Panc1 (cell line): ENCODE measurements at regions not wholly inside any gene's neighbourhood (a gene's known extent, or its start where the extent isn't known, plus 50 kb on each side); places are given as distances from the start of the nearest gene placed in this dataset.

Experiments
- ATAC-seq: fragments of 200-7000 bp; cut with Tn5 transposase; 2 replicates; pipeline ENCODE4 v1.9.1; 2020; ENCODE audit warnings: mild to moderate bottlenecking, moderate library complexity
- BruUV-seq: library from RNA; stranded (reverse); fragments of 400-500 nt; replicated peaks from 2 replicates; lab custom pipeline; 2021; lab: Mats Ljungman, UMichigan
- CTCF ChIA-PET: fragments of 300-600 bp; sonication (Branson Sonifier 250); formaldehyde crosslinking; loops from one replicate; lab custom pipeline; 2022; ENCODE audit warnings: antibody characterized with exemption; lab: Charles Lee
- POLR2A ChIA-PET: fragments of 300-600 bp; sonication (Branson Sonifier 250); formaldehyde crosslinking; loops from one replicate; lab custom pipeline; 2022; ENCODE audit warnings: antibody characterized with exemption; lab: Charles Lee
- DNase-seq: peaks from one replicate; pipeline ENCODE4 v3.0.0-alpha.2; 2010; ENCODE audit warnings: low read depth, low spot score
- H3K27ac ChIP-seq: 2 replicates; pipeline ENCODE4 v1.5.1; 2011; ENCODE audit warnings: mild to moderate bottlenecking, low read length, inconsistent platforms
- H3K27me3 ChIP-seq: fragments of 200-500 bp; sonication (Bioruptor generic); 2 replicates; pipeline ENCODE4 v1.6.0; 2014; ENCODE audit warnings: low read length, inconsistent platforms; ENCODE audit not compliant: control insufficient read depth, insufficient read depth
- H3K36me3 ChIP-seq: fragments of 200-500 bp; sonication (Bioruptor generic); 2 replicates; pipeline ENCODE4 v1.5.1; 2014; ENCODE audit warnings: inconsistent platforms, mild to moderate bottlenecking, low read length, moderate library complexity; ENCODE audit not compliant: control insufficient read depth, insufficient read depth
- H3K4me1 ChIP-seq: 2 replicates; pipeline ENCODE4 v1.5.1; 2011; ENCODE audit warnings: inconsistent platforms, mild to moderate bottlenecking, low read length, moderate library complexity; ENCODE audit not compliant: control insufficient read depth, insufficient read depth
- H3K4me3 ChIP-seq, 2 experiments: 2 replicates each; pipeline ENCODE4 v1.5.1; 2011 to 2012; ENCODE audit warnings: low read depth in 2 of 2, low read length in 2 of 2, mild to moderate bottlenecking in 2 of 2, inconsistent platforms in 1 of 2, moderate library complexity in 1 of 2
- H3K9me3 ChIP-seq: fragments of 200-500 bp; sonication (Bioruptor generic); 2 replicates; pipeline ENCODE4 v1.5.1; 2014; ENCODE audit warnings: low read depth, mild to moderate bottlenecking, inconsistent platforms, low read length, moderate library complexity; ENCODE audit not compliant: control insufficient read depth, insufficient read depth
- POLR2AphosphoS5 ChIP-seq: IDR thresholded peaks from 2 replicates; pipeline ENCODE4 v1.6.1; 2012; ENCODE audit warnings: mild to moderate bottlenecking, low read depth, low read length, moderate library complexity
- SIN3A ChIP-seq: IDR thresholded peaks from 2 replicates; pipeline ENCODE4 v1.6.1; 2012; ENCODE audit warnings: low read depth, mild to moderate bottlenecking, low read length, moderate library complexity, borderline replicate concordance; ENCODE audit not compliant: insufficient read depth
- TCF7L2 ChIP-seq: IDR thresholded peaks from 2 replicates; pipeline ENCODE4 v1.6.1; 2011; ENCODE audit warnings: mild to moderate bottlenecking, low read depth, low read length, inconsistent platforms
- in situ Hi-C: cut with HindIII; loops from 2 replicates; pipeline ENCODE4 v1.10.0; 2016; ENCODE audit warnings: low sequenced_read_pairs, low pct_unique_long_range_greater_than_20kb
- intact Hi-C: fragments of 100-400 bp; cut with micrococcal nuclease; formaldehyde crosslinking; loops from one replicate; pipeline ENCODE4 v1.10.0; 2022; ENCODE audit not compliant: unreplicated experiment
- TF ChIP-seq, protein P1 (sequence below), 2 experiments: IDR thresholded peaks; 2 replicates each; pipeline ENCODE4 v1.6.1; 2011 to 2012; ENCODE audit warnings: low read depth in 2 of 2, control low read depth in 1 of 2, low read length in 1 of 2, mild to moderate bottlenecking in 1 of 2, moderate library complexity in 1 of 2; ENCODE audit not compliant: insufficient read depth in 1 of 2
- TF ChIP-seq, protein P2 (sequence below): fragments of 450-650 bp; IDR thresholded peaks from 2 replicates; pipeline ENCODE4 v1.5.1; 2017; ENCODE audit warnings: mild to moderate bottlenecking

DNA sequence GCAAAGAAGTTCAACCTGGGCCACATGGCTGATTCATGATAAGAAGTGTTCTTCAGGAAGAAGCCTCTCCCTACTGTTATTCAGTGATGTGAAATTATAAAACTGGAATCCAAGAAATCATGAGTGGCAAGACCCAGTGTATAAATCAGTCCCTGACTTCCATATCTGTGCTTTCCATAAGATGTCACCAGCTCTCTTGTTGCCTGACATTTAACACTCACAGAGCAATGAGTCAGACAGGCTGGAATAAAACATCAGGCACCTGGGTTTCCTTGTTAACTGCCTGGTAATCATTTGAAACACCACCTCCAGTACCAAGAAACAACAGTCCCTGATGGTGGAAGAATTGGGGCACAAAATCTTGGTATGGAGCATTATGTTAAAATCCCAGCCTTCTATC is 76.1 kb downstream of the SCG2 start:
- no TSS peak for BruUV-seq
- ATAC-seq, result no peak
- POLR2A ChIA-PET, result interaction anchor here (0.6 kb wide), 1 partner anchor 783 kb away, joined by 7 read pairs; no protein-coding TSS in a partner anchor
- in situ Hi-C loops (no loop called here), intact Hi-C loops (no loop called here)
- H3K4me1 ChIP-seq, result no peaks in the 10 kb centered on the region
- no peak for TF ChIP-seq POLR2AphosphoS5
- TF ChIP-seq, protein P1, sequence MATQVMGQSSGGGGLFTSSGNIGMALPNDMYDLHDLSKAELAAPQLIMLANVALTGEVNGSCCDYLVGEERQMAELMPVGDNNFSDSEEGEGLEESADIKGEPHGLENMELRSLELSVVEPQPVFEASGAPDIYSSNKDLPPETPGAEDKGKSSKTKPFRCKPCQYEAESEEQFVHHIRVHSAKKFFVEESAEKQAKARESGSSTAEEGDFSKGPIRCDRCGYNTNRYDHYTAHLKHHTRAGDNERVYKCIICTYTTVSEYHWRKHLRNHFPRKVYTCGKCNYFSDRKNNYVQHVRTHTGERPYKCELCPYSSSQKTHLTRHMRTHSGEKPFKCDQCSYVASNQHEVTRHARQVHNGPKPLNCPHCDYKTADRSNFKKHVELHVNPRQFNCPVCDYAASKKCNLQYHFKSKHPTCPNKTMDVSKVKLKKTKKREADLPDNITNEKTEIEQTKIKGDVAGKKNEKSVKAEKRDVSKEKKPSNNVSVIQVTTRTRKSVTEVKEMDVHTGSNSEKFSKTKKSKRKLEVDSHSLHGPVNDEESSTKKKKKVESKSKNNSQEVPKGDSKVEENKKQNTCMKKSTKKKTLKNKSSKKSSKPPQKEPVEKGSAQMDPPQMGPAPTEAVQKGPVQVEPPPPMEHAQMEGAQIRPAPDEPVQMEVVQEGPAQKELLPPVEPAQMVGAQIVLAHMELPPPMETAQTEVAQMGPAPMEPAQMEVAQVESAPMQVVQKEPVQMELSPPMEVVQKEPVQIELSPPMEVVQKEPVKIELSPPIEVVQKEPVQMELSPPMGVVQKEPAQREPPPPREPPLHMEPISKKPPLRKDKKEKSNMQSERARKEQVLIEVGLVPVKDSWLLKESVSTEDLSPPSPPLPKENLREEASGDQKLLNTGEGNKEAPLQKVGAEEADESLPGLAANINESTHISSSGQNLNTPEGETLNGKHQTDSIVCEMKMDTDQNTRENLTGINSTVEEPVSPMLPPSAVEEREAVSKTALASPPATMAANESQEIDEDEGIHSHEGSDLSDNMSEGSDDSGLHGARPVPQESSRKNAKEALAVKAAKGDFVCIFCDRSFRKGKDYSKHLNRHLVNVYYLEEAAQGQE (IDR thresholded peaks at IDR 0.05; ENCODE audit: insufficient read depth in 1 of 2, low read depth in 2 of 2, low read length in 1 of 2), result no peak
- TF ChIP-seq, protein P2, sequence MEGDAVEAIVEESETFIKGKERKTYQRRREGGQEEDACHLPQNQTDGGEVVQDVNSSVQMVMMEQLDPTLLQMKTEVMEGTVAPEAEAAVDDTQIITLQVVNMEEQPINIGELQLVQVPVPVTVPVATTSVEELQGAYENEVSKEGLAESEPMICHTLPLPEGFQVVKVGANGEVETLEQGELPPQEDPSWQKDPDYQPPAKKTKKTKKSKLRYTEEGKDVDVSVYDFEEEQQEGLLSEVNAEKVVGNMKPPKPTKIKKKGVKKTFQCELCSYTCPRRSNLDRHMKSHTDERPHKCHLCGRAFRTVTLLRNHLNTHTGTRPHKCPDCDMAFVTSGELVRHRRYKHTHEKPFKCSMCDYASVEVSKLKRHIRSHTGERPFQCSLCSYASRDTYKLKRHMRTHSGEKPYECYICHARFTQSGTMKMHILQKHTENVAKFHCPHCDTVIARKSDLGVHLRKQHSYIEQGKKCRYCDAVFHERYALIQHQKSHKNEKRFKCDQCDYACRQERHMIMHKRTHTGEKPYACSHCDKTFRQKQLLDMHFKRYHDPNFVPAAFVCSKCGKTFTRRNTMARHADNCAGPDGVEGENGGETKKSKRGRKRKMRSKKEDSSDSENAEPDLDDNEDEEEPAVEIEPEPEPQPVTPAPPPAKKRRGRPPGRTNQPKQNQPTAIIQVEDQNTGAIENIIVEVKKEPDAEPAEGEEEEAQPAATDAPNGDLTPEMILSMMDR, result no peak
- no peak for TF ChIP-seq SIN3A
- no peak for TF ChIP-seq TCF7L2
- H3K27ac ChIP-seq, result no peak overlapping the region
- CTCF ChIA-PET, result no interaction called here
- H3K9me3 ChIP-seq, result peaks cover under 1% of the 10 kb centered on the region; the same call in 1 of the 2 replicates
- H3K36me3 ChIP-seq, result no peaks in the 10 kb centered on the region
- no peaks in the 10 kb centered on the region for H3K27me3 ChIP-seq
- no peak for DNase-seq
- no peak overlapping the region for H3K4me3 ChIP-seq

DNA sequence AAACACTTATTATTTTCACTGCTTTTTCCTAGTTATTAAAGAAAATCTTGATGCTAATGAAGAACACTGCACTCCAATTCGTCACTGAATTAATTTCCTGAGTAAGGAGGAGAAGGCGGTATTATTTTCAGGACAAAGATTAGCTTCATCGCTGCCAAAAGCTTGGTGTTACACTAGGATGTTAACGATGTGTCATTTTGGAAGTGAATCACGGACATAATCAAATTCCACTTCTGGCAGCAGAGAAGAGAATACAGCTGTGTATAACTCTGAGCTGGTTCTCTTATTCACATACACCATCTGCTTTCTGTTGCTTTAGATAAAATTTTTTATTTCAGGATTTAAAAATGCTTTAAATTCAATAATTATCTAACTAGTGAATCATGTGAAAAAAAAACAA is 74.1 kb downstream of the SCG2 start:
- TF ChIP-seq, protein P2, result no peak
- no peak for TF ChIP-seq POLR2AphosphoS5
- TF ChIP-seq, protein P1 (IDR thresholded peaks at IDR 0.05; ENCODE audit: insufficient read depth in 1 of 2, low read depth in 2 of 2, low read length in 1 of 2), result no peak
- no peak for TF ChIP-seq TCF7L2
- no peak for TF ChIP-seq SIN3A
- H3K4me1 ChIP-seq, result no peaks in the 10 kb centered on the region
- ChIA-PET CTCF (no interaction called here), POLR2A (no interaction called here)
- in situ Hi-C loops, result no loop called here
- peaks cover 6% of the 10 kb centered on the region; the same call in 1 of the 2 replicates for H3K9me3 ChIP-seq
- ATAC-seq, result no peak
- no peaks in the 10 kb centered on the region for H3K36me3 ChIP-seq
- BruUV-seq, result no TSS peak
- intact Hi-C loops, result no loop called here
- DNase-seq, result no peak
- no peak overlapping the region for H3K27ac ChIP-seq
- no peaks in the 10 kb centered on the region for H3K27me3 ChIP-seq
- H3K4me3 ChIP-seq, result no peak overlapping the region
